ENCODE measurements at regions not wholly inside any gene's neighbourhood (a gene's known extent, or its start where the extent isn't known, plus 50 kb on each side); places are given as distances from the start of the nearest gene placed in this dataset.
A peak's percentile ranks its signal among the peaks of the same experiment; 100 is the strongest.

DNA sequence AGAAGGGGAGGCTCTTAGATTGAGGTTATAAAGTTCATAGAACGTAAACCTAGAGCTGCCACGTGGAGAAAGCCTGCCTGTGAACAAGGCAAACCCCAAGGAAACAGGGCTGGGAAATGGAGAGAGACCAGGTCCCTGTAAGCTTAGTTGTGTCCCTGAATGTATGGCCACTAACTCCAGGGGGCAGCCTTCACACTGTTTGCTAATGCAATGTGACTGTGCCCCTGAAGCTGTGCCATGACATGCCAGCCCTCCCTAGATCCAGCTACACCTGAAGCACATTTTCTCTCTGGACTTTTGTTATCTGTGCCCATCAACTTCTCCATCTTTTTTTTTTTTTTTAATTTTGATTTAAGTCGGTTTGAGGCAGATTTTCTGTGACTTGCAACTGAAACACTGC lies 60.6 kb upstream of the TMCC3 start:
- DNase-seq = no peak

GRCh38 chr12:94707892-94708291 lies 57.5 kb upstream of the TMCC3 start:
- peak; percentile 90 for DNase-seq

GRCh38 chr12:94707036-94707435 lies 56.7 kb upstream of the TMCC3 start:
- DNase-seq = no peak

- DNase-seq = no peak
Measured at GRCh38 chr12:94706250-94706661, 55.9 kb upstream of the TMCC3 start.

DNA sequence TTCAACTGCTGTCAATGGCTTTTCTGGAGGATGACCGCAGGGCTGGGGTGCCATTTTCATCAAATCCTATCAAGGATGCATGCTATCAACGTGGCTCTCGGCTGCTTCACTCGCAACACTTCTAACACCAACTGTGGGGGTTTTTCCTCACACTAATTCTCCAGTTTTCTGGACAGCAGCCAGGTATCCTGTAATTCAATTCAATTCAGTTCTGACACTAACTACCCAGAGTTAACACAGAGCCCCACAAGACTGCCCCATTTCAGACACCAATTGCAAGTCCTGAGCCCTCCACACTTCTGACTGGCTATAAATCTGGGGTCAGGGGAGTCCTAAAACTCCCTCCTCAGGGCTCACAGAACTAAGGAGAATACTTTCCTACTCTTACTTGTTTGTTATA lies 55.3 kb upstream of the TMCC3 start:
- DNase-seq = no peak

GRCh38 chr12:94704452-94705306 lies 54.3 kb upstream of the TMCC3 start:
- DNase-seq = no peak

DNA sequence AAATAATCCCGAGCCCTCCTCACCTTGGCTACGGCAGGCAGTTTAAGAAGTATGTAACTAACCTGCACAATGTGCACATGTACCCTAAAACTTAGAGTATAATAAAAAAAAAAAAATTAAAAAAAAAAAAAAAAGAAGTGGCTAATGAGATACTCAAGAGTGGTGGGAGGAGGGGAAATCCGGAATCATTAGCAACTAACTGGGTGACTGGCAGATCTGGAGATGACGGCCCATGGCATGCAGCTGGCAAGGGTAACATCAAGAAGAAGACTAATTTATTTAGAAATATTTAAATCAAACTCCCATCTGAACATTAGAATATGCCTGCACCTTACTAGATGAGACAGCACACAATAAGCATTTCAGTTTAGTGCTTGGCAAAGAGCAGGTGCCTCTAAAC lies 52.3 kb upstream of the TMCC3 start:
- DNase-seq = no peak

DNA sequence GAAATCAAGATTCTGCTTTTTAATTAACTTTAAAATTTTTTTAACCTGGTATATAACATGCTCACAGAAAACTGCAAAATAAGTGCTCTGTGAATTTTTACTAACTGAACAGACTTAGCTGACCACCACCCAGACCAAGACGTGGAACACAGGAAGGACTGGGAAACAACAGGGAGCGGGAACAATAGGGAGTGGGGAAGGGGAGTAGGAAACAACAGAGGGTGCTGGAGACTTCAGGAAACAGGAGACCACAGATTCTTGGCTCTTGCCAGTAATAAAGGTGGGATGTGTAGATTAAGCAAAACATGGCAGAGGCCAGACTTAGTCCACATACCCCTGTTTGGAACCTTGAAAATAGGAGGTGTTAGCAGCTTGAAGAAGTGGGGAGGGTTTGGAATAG lies 51.4 kb upstream of the TMCC3 start:
- DNase-seq = no peak

GRCh38 chr12:94700662-94701061 lies 50.3 kb upstream of the TMCC3 start:
- DNase-seq = no peak

Data from hindlimb muscle (tissue), 1 donor.